Mesendoderm (in vitro differentiated cells): ENCODE measurements at regions not wholly inside any gene's neighbourhood (a gene's known extent, or its start where the extent isn't known, plus 50 kb on each side); places are given as distances from the start of the nearest gene placed in this dataset.
"Not testable (repeated sequence)": the region's sequence is repeated elsewhere in the genome, so short reads cannot be mapped to it uniquely, and the experiment has no call there.

Experiments
- DNase-seq: peaks from one replicate; pipeline ENCODE4 v3.0.0; 2013
- H2AK5ac ChIP-seq: 2 replicates; pipeline ENCODE4 v1.6.1; 2013; ENCODE audit warnings: low read length, inconsistent platforms
- H2BK120ac ChIP-seq: 2 replicates; pipeline ENCODE4 v1.6.1; 2013; ENCODE audit warnings: low read depth, mild to moderate bottlenecking, low read length, moderate library complexity, mixed read lengths
- H2BK15ac ChIP-seq: replicated peaks from 2 replicates; pipeline ENCODE4 v1.6.1; 2013; ENCODE audit warnings: low read depth, mild to moderate bottlenecking, moderate library complexity
- H2BK5ac ChIP-seq: 2 replicates; pipeline ENCODE4 v1.6.1; 2013; ENCODE audit warnings: low read length, inconsistent platforms
- H3K18ac ChIP-seq: 2 replicates; pipeline ENCODE4 v1.6.1; 2013; ENCODE audit warnings: mild to moderate bottlenecking, low read length, mixed read lengths
- H3K23ac ChIP-seq: one replicate; pipeline ENCODE4 v1.6.1; 2013; ENCODE audit warnings: low read length
- H3K27ac ChIP-seq: 2 replicates; pipeline ENCODE4 v1.5.1; 2013; ENCODE audit warnings: low read depth, mild to moderate bottlenecking, inconsistent platforms, low read length, moderate library complexity
- H3K27me3 ChIP-seq: 2 replicates; pipeline ENCODE4 v1.6.1; 2013; ENCODE audit warnings: low read length, control low read depth, mild to moderate bottlenecking, inconsistent platforms; ENCODE audit not compliant: insufficient read depth, poor library complexity
- H3K36me3 ChIP-seq: 2 replicates; pipeline ENCODE4 v1.6.1; 2013; ENCODE audit warnings: low read length, inconsistent platforms; ENCODE audit not compliant: control insufficient read depth, insufficient read depth
- H3K4ac ChIP-seq: one replicate; pipeline ENCODE4 v1.6.1; 2013; ENCODE audit warnings: low read depth, mild to moderate bottlenecking, low read length, moderate library complexity
- H3K4me1 ChIP-seq: 2 replicates; pipeline ENCODE4 v1.6.1; 2013; ENCODE audit warnings: low read depth, low read length, inconsistent platforms; ENCODE audit not compliant: control insufficient read depth
- H3K4me2 ChIP-seq: 2 replicates; pipeline ENCODE4 v1.6.1; 2013; ENCODE audit warnings: low read length
- H3K4me3 ChIP-seq: 2 replicates; pipeline ENCODE4 v1.5.1; 2013; ENCODE audit warnings: mild to moderate bottlenecking, low read length
- H3K56ac ChIP-seq: one replicate; pipeline ENCODE4 v1.6.1; 2013; ENCODE audit warnings: low read length
- H3K79me1 ChIP-seq: 2 replicates; pipeline ENCODE4 v1.6.1; 2013; ENCODE audit warnings: low read length, inconsistent platforms
- H3K79me2 ChIP-seq: 2 replicates; pipeline ENCODE4 v1.6.1; 2013; ENCODE audit warnings: mild to moderate bottlenecking, low read length; ENCODE audit not compliant: control insufficient read depth, insufficient read depth
- H3K9ac ChIP-seq: 2 replicates; pipeline ENCODE4 v1.6.1; 2013; ENCODE audit warnings: low read length, inconsistent platforms
- H4K5ac ChIP-seq: one replicate; pipeline ENCODE4 v1.6.1; 2013; ENCODE audit warnings: low read length
- H4K8ac ChIP-seq: one replicate; pipeline ENCODE4 v1.6.1; 2013; ENCODE audit warnings: low read depth, mild to moderate bottlenecking, control low read depth, low read length, moderate library complexity
- whole genome bisulfite sequencing: extraction: QIAGEN DNeasy Blood & Tissue Kit; methylation state at CpG from one replicate; pipeline ENCODE4 v1.1.7; 2013; ENCODE audit warnings: low lambda C conversion rate, missing lambda C conversion rate; ENCODE audit not compliant: insufficient coverage; ENCODE audit errors: extremely low coverage; 5-methylcytosine and 5-hydroxymethylcytosine counted together

DNA sequence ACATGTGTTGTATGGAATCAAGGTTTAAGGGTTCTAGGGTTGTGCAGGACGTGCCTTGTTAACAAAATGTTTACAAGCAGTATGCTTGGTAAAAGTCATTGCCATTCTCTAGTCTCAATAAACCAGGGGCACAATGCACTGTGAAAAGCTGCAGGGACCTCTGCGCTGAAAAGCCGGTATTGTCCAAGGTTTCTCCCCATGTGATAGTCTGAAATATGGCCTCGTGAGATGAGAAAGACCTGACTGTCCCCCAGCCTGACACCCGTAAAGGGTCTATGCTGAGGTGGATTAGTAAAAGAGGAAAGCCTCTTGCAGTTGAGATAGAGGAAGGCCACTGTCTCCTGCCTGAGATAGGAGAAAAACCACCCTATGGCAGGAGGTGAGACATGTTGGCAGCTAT lies 537.5 kb downstream of the KCNJ18 start:
- not testable (repeated sequence) for H3K18ac ChIP-seq, H3K4me2 ChIP-seq, H3K36me3 ChIP-seq, H2BK120ac ChIP-seq, H4K5ac ChIP-seq, H3K4me1 ChIP-seq, H3K79me2 ChIP-seq, H2BK15ac ChIP-seq, H3K79me1 ChIP-seq, H3K23ac ChIP-seq, H4K8ac ChIP-seq, H2AK5ac ChIP-seq, H3K56ac ChIP-seq, DNase-seq, H3K27ac ChIP-seq, H2BK5ac ChIP-seq, H3K4me3 ChIP-seq, H3K9ac ChIP-seq, H3K27me3 ChIP-seq, H3K4ac ChIP-seq
- no CpG with 5 or more reads among the region's 5 CpGs for WGBS

GRCh38 chr17:22233382-22233781 lies 541.1 kb downstream of the KCNJ18 start:
- H3K4ac ChIP-seq = no peak overlapping the region
- no CpG with 5 or more reads among the region's 1 CpG for WGBS

DNA sequence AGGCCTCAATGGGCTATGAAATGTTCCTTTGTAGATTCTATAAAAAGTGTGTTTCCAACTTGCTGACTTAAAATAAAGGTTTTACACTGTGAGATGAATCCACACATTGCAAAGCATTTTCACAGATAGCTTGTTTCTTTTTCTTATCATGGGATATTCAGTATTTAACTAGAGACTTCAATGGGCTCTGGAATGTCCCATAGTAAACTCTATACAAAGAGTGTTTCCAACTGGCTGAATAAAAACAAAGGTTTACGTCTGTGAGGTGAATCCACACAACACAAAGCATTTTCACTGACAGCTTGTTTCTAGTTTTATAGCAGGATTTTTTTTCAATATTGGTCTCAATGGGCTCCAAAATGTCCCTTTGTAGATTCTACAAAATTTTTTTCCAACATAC lies 550.1 kb downstream of the KCNJ18 start:
- H3K79me1 ChIP-seq = no peaks in the 10 kb centered on the region
- no peaks in the 10 kb centered on the region for H3K36me3 ChIP-seq
- H2BK15ac ChIP-seq = no peak overlapping the region
- no peak overlapping the region for H4K5ac ChIP-seq
- H3K56ac ChIP-seq = no peak overlapping the region
- no peak overlapping the region for H2AK5ac ChIP-seq
- H3K27ac ChIP-seq = no peak overlapping the region
- no peak overlapping the region for H3K4me3 ChIP-seq
- H4K8ac ChIP-seq = no peak overlapping the region
- H3K23ac ChIP-seq = no peak overlapping the region
- no CpG with 5 or more reads among the region's 1 CpG for WGBS
- DNase-seq = no peak
- no peak overlapping the region for H3K9ac ChIP-seq
- no peak overlapping the region for H3K4ac ChIP-seq
- no peak overlapping the region for H2BK5ac ChIP-seq
- no peak overlapping the region for H2BK120ac ChIP-seq
- no peak overlapping the region for H3K18ac ChIP-seq
- no peaks in the 10 kb centered on the region for H3K79me2 ChIP-seq
- no peaks in the 10 kb centered on the region for H3K4me1 ChIP-seq
- H3K4me2 ChIP-seq = no peak overlapping the region
- no peaks in the 10 kb centered on the region for H3K27me3 ChIP-seq

More at GRCh38 chr17:22233382-22233781, 541.1 kb downstream of the KCNJ18 start:
- Histone ChIP-seq H4K8ac (no peak overlapping the region), H2AK5ac (no peak overlapping the region), H3K56ac (no peak overlapping the region), H3K27ac (no peak overlapping the region), H2BK120ac (no peak overlapping the region), H3K4me1 (no peaks in the 10 kb centered on the region), H3K4me3 (no peak overlapping the region), H3K27me3 (no peaks in the 10 kb centered on the region), H3K79me1 (no peaks in the 10 kb centered on the region), H3K36me3 (no peaks in the 10 kb centered on the region), H3K4me2 (no peak overlapping the region), H3K23ac (no peak overlapping the region), H3K79me2 (no peaks in the 10 kb centered on the region), H4K5ac (no peak overlapping the region), H3K9ac (no peak overlapping the region), H3K18ac (no peak overlapping the region), H2BK15ac (no peak overlapping the region), H2BK5ac (no peak overlapping the region)
- peak; percentile 19 for DNase-seq

DNA sequence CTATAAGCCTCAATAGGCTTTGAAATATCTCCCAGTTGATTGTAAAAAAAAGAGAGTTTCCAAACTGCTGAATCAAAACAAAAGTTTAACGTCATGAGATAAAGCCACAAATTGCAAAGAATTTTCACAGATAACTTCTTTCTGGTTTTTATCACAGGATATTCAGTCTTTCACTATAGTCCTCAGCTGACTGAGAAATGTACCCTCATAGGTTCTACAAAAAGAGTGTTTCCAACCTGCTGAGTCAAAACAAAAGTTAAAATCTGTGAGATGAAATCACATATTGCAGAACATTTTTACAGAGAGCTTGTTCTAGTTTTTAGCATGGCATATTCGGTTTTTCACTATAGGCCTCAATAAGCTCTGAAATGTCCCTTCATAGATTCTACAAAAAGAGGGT lies 559.2 kb downstream of the KCNJ18 start:
- H3K79me2 ChIP-seq = no peaks in the 10 kb centered on the region
- H2AK5ac ChIP-seq = no peak overlapping the region
- no peak overlapping the region for H4K8ac ChIP-seq
- no peak overlapping the region for H2BK120ac ChIP-seq
- no peaks in the 10 kb centered on the region for H3K36me3 ChIP-seq
- H3K27ac ChIP-seq = no peak overlapping the region
- no peak overlapping the region for H4K5ac ChIP-seq
- no peak overlapping the region for H3K4me3 ChIP-seq
- H3K23ac ChIP-seq = no peak overlapping the region
- H2BK15ac ChIP-seq = no peak overlapping the region
- WGBS = no CpG with 5 or more reads among the region's 2 CpGs
- no peaks in the 10 kb centered on the region for H3K4me1 ChIP-seq
- no peak overlapping the region for H3K4me2 ChIP-seq
- no peaks in the 10 kb centered on the region for H3K27me3 ChIP-seq
- no peaks in the 10 kb centered on the region for H3K79me1 ChIP-seq
- no peak overlapping the region for H3K56ac ChIP-seq
- H3K18ac ChIP-seq = no peak overlapping the region
- no peak overlapping the region for H3K9ac ChIP-seq
- no peak for DNase-seq
- H3K4ac ChIP-seq = no peak overlapping the region
- H2BK5ac ChIP-seq = no peak overlapping the region

GRCh38 chr17:22253007-22253406 lies 560.7 kb downstream of the KCNJ18 start:
- Histone ChIP-seq H2BK5ac (no peak overlapping the region), H4K8ac (no peak overlapping the region), H4K5ac (no peak overlapping the region), H3K18ac (no peak overlapping the region), H3K79me1 (no peaks in the 10 kb centered on the region), H3K9ac (no peak overlapping the region), H2AK5ac (no peak overlapping the region), H2BK120ac (no peak overlapping the region), H3K4ac (no peak overlapping the region), H2BK15ac (no peak overlapping the region), H3K79me2 (no peaks in the 10 kb centered on the region), H3K23ac (no peak overlapping the region), H3K4me1 (no peaks in the 10 kb centered on the region), H3K36me3 (no peaks in the 10 kb centered on the region), H3K4me3 (no peak overlapping the region), H3K4me2 (no peak overlapping the region), H3K27me3 (no peaks in the 10 kb centered on the region), H3K27ac (no peak overlapping the region), H3K56ac (no peak overlapping the region)
- WGBS = no CpG with 5 or more reads among the region's 1 CpG
- no peak for DNase-seq

GRCh38 chr17:22265807-22266206 lies 573.5 kb downstream of the KCNJ18 start:
- no peak overlapping the region for H3K56ac ChIP-seq
- no peak overlapping the region for H3K27ac ChIP-seq
- H2BK5ac ChIP-seq = no peak overlapping the region
- no peak overlapping the region for H4K8ac ChIP-seq
- H3K36me3 ChIP-seq = no peaks in the 10 kb centered on the region
- H2BK120ac ChIP-seq = no peak overlapping the region
- H3K4me2 ChIP-seq = no peak overlapping the region
- no peaks in the 10 kb centered on the region for H3K27me3 ChIP-seq
- no peak overlapping the region for H2AK5ac ChIP-seq
- no peak overlapping the region for H3K18ac ChIP-seq
- no peaks in the 10 kb centered on the region for H3K79me2 ChIP-seq
- no peaks in the 10 kb centered on the region for H3K4me1 ChIP-seq
- no CpG with 5 or more reads among the region's 17 CpGs for WGBS
- H3K4me3 ChIP-seq = no peak overlapping the region
- no peak overlapping the region for H4K5ac ChIP-seq
- no peak for DNase-seq
- no peaks in the 10 kb centered on the region for H3K79me1 ChIP-seq
- no peak overlapping the region for H2BK15ac ChIP-seq
- H3K4ac ChIP-seq = no peak overlapping the region
- no peak overlapping the region for H3K9ac ChIP-seq
- H3K23ac ChIP-seq = no peak overlapping the region
